GM13977 (cell line): ENCODE measurements at regions not wholly inside any gene's neighbourhood (a gene's known extent, or its start where the extent isn't known, plus 50 kb on each side); places are given as distances from the start of the nearest gene placed in this dataset.

Experiments used
- DNase-seq: peaks from one replicate; pipeline ENCODE4 v3.0.0; 2012; ENCODE audit warnings: low spot score
- in situ Hi-C: fragments of 300-500 bp; cut with MboI; formaldehyde crosslinking; loops from one replicate; pipeline ENCODE4 v1.12.0; 2022; ENCODE audit warnings: low sequenced_read_pairs, low pct_unique_long_range_greater_than_20kb, mixed read lengths, inconsistent platforms; ENCODE audit not compliant: unreplicated experiment
- TF ChIP-seq, protein P1 (sequence below): IDR thresholded peaks from 2 replicates; pipeline ENCODE4 v1.5.1; 2012; ENCODE audit warnings: mild to moderate bottlenecking, control low read depth; ENCODE audit not compliant: insufficient read depth; ENCODE audit errors: extremely low read depth, missing control alignments

DNA sequence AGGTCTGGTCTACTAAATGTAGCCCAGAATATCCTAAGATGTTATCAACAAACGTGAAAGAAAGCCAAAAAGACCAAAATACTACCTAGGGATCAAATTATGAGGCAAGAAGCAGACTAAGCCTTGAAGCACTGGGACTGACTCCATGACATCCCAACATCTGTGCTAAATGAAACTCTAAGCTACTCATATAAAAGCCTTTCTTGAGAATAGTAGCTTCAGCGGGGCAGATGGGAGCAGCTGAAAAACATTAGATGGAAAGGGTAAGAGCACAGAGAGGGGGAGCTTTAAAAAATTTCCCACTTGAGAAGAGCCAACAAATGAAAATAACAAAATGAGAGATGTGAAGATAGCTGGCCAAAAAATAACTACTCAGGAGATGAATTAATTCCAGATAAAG, 81.7 kb downstream of the MAD2L1 start:
- no peak for DNase-seq
- TF ChIP-seq, protein P1, sequence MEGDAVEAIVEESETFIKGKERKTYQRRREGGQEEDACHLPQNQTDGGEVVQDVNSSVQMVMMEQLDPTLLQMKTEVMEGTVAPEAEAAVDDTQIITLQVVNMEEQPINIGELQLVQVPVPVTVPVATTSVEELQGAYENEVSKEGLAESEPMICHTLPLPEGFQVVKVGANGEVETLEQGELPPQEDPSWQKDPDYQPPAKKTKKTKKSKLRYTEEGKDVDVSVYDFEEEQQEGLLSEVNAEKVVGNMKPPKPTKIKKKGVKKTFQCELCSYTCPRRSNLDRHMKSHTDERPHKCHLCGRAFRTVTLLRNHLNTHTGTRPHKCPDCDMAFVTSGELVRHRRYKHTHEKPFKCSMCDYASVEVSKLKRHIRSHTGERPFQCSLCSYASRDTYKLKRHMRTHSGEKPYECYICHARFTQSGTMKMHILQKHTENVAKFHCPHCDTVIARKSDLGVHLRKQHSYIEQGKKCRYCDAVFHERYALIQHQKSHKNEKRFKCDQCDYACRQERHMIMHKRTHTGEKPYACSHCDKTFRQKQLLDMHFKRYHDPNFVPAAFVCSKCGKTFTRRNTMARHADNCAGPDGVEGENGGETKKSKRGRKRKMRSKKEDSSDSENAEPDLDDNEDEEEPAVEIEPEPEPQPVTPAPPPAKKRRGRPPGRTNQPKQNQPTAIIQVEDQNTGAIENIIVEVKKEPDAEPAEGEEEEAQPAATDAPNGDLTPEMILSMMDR: no peak
- in situ Hi-C loops: no loop called here

DNA sequence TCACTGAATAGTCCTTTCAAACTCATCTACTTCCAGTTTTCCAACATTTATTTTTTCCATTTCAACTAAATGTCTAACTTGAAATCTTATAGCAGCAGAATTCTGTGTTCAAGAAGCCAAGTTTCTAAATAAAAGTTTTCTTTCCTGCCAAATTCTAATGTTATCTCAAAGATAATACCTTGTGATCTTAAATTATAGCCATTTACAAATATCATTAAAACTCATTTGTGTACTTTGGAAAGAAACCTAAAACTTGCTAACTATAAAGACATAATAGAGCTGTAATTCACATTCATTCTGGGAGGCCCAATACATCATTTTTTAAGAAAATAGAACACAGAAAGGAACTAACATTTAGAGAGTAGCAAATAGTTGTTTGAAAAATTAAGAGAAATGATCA, 83.9 kb downstream of the MAD2L1 start:
- DNase-seq: no peak
- TF ChIP-seq, protein P1: no peak
- in situ Hi-C loops: no loop called here

DNA sequence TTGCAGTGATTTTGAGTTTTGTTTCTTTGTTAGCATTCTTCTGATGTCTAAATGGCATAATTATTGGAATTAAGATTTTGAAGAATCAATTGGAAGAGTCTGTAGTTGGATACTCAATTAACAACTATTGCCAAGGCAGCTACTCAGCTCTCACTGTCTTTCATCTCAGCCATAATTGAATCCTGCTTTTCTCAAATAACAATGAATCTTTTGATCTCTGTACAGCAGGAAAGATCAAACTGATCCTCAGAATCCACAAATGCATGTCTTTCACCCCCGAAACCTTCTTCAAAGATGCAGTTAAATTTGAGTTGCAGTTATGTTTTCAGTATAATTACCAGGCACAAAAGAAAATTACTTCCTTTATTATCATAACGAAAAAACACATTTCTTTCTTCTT, 86.2 kb downstream of the MAD2L1 start:
- DNase-seq: no peak
- TF ChIP-seq, protein P1: no peak
- in situ Hi-C loops: no loop called here

DNA sequence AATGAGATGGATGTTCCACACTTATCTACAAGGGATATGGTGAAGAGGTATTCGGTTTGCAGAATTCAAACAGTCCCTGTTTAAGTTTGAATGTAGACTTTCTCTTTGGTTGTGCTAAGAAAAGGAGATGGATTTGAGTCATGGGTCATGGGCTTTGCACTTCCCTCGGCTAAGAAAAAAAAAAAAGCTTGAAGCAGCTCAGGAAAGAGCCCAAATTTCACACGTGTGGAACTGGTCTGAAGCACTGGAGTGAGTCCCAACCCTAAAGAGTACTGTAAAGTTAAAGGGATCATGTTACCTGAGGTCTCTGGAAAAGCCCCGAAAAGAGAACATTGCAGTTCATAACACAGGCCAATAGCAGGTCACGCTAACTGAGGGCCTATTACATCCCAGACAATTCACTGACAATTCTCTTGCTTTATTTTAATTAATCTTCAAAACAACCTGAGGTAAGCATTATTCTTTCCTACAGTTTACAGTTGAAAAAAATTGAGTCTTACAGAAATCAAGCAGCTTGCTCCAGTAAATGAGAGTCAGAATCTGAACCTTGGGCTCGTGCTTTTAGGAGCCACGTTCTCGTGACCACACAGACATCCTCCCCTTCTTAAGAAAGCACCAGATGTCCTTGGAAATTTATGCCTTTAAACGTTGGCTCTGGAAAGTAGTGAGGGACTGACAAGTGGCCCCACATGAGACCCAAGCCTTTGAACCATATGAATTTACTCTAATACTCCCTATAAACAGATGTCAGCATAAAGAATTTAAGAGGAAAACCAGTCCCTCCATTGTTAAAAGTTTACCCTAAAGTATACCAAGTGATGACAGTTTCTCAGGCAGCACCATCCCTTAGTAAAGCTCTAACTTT, 89.3 kb downstream of the MAD2L1 start:
- TF ChIP-seq, protein P1: no peak
- DNase-seq: no peak
- in situ Hi-C loops: no loop called here

DNA sequence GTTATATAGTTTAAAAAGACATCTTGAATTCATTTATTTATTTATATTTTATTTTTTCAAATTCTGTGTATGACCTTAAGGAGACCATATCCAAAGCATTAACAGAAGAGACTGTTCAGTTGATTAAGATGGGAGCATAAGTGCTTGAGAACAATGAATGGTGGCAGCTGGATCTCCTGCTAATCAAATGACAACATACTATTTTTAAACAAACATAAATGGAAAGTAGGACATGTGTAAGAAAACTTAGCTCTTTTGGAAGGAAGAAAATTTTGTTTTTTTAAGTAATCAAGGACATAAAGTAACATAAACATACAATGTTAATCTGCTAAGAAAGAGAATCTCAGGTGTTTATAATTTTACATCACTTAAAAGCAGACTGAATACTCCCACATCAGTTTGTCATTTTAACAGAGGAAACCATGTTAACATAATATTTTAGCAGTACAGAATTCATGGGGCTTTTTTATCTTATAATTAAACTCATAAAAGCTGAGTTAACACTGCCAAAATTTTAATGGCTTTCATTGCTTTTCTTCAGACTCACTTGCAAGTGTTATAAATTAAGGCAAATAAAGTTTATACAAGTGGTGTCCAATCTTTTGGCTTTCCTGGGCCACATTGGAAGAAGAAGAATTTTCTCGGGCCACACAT, 95.1 kb downstream of the MAD2L1 start:
- in situ Hi-C loops: no loop called here
- DNase-seq: no peak
- TF ChIP-seq, protein P1: no peak

DNA sequence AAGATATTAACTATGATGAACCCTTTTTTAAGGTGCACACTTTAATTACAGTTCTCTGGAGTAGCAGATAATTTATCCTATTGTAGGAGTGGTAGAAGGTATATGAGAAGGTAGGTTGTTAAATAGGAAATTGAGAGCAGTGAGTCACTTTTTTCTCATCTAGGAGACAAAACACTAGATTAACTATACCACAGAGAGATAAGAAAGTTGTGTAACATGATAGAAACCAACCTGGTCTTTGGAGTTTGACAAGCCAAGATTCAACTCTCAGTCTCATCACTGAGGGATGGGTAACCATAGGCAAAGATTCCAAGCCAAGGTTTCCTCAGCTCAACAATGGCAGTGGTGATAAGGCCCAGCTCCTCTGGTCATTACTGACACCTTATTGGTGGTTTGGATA, 104.0 kb downstream of the MAD2L1 start:
- TF ChIP-seq, protein P1: no peak
- in situ Hi-C loops: no loop called here
- DNase-seq: no peak
